ENCODE measurements at regions not wholly inside any gene's neighbourhood (a gene's known extent, or its start where the extent isn't known, plus 50 kb on each side); places are given as distances from the start of the nearest gene placed in this dataset.

DNA sequence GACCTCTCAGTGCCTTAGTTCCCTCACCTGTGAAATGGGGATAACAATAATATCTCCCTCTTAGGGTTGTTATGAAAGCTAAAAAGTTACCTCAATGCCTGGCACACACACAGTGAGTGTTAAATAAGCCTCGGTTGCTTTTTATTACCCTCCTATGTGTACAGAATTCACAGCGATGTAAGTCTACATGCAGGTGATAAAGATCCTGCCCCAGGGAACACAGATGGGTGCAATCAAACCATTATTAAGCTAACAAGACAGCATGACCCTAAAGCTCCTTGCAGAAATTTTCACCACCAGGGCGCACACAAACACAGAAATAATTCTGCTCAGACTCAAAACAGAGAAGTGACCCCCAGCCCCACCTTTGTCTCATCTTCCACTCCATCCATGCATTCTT lies 261.9 kb downstream of the SNX10 start:
- TF ChIP-seq TARDBP (IDR thresholded peaks at IDR 0.05) (no peak), SP1 (IDR thresholded peaks at IDR 0.05) (no peak), ZNF384 (IDR thresholded peaks at IDR 0.05) (no peak), ELF4 (IDR thresholded peaks at IDR 0.05) (no peak), NFRKB (IDR thresholded peaks at IDR 0.05) (no peak), LEF1 (IDR thresholded peaks at IDR 0.05; ENCODE audit: borderline replicate concordance) (no peak), ARNT (IDR thresholded peaks at IDR 0.05) (no peak), HDGF (IDR thresholded peaks at IDR 0.05; ENCODE audit: borderline replicate concordance) (no peak), BHLHE40 (IDR thresholded peaks at IDR 0.05; ENCODE audit: borderline replicate concordance) (no peak), FOXA1 (IDR thresholded peaks at IDR 0.05) (no peak), FOXK2 (IDR thresholded peaks at IDR 0.05) (no peak), SUZ12 (IDR thresholded peaks at IDR 0.05) (no peak)
- TF ChIP-seq, protein P1, sequence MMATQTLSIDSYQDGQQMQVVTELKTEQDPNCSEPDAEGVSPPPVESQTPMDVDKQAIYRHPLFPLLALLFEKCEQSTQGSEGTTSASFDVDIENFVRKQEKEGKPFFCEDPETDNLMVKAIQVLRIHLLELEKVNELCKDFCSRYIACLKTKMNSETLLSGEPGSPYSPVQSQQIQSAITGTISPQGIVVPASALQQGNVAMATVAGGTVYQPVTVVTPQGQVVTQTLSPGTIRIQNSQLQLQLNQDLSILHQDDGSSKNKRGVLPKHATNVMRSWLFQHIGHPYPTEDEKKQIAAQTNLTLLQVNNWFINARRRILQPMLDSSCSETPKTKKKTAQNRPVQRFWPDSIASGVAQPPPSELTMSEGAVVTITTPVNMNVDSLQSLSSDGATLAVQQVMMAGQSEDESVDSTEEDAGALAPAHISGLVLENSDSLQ (IDR thresholded peaks at IDR 0.05), result no peak

Data from HEK293T (cell line).